Keratinocyte (primary cell): ENCODE measurements at regions not wholly inside any gene's neighbourhood (a gene's known extent, or its start where the extent isn't known, plus 50 kb on each side); places are given as distances from the start of the nearest gene placed in this dataset.

Experiments used
- DNase-seq: peaks from one replicate; pipeline ENCODE4 v3.0.0-alpha.2; 2011; ENCODE audit warnings: low read depth, missing footprints, low spot score
- FAIRE-seq: peaks from 2 replicates; lab custom pipeline; 2011; peaks lifted over from hg19 to GRCh38; lab: Jason Lieb, UNC
- H2AFZ ChIP-seq: 2 replicates; pipeline ENCODE4 v1.6.0; 2012; ENCODE audit warnings: low read length, control low read depth, inconsistent platforms; ENCODE audit not compliant: control insufficient read depth
- H3K27ac ChIP-seq: 2 replicates; pipeline ENCODE4 v1.5.1; 2011; ENCODE audit warnings: low read length; ENCODE audit not compliant: control insufficient read depth, insufficient read depth
- H3K27me3 ChIP-seq: 3 replicates; pipeline ENCODE4 v1.6.0; 2011; ENCODE audit warnings: low read length; ENCODE audit not compliant: control insufficient read depth, insufficient read depth; ENCODE audit errors: extremely low read depth
- H3K36me3 ChIP-seq, 2 experiments: 2 replicates in 1 of 2; 3 replicates in 1 of 2; pipeline ENCODE4 v1.5.1; 2011; ENCODE audit warnings: low read length in 2 of 2, mild to moderate bottlenecking in 1 of 2; ENCODE audit not compliant: control insufficient read depth in 2 of 2, insufficient read depth in 2 of 2; ENCODE audit errors: extremely low read depth in 1 of 2
- H3K4me1 ChIP-seq: 3 replicates; pipeline ENCODE4 v1.5.1; 2011; ENCODE audit warnings: low read length; ENCODE audit not compliant: control insufficient read depth, insufficient read depth; ENCODE audit errors: extremely low read depth
- H3K4me2 ChIP-seq: 3 replicates; pipeline ENCODE4 v1.6.0; 2011; ENCODE audit warnings: low read depth, low read length; ENCODE audit not compliant: control insufficient read depth, insufficient read depth; ENCODE audit errors: extremely low read depth
- H3K4me3 ChIP-seq, 3 experiments: fragments of 200-600 bp in 1 of 3; sonication (generic) in 1 of 3; 2 replicates in 2 of 3; 3 replicates in 1 of 3; pipeline ENCODE4 v1.5.1; 2011 to 2016; ENCODE audit warnings: low read length in 3 of 3, mild to moderate bottlenecking in 3 of 3, control low read depth in 2 of 3, inconsistent platforms in 1 of 3, low read depth in 1 of 3, mixed read lengths in 1 of 3, mixed run types in 1 of 3, moderate library complexity in 1 of 3; ENCODE audit not compliant: control insufficient read depth in 2 of 3, insufficient read depth in 2 of 3; ENCODE audit errors: extremely low read depth in 1 of 3
- H3K79me2 ChIP-seq: 2 replicates; pipeline ENCODE4 v1.6.0; 2012; ENCODE audit warnings: low read length; ENCODE audit not compliant: control insufficient read depth, insufficient read depth
- H3K9ac ChIP-seq: 3 replicates; pipeline ENCODE4 v1.6.0; 2011; ENCODE audit warnings: low read length; ENCODE audit not compliant: control insufficient read depth, insufficient read depth; ENCODE audit errors: extremely low read depth
- H3K9me1 ChIP-seq: 3 replicates; pipeline ENCODE4 v1.6.0; 2011; ENCODE audit warnings: low read length; ENCODE audit not compliant: control insufficient read depth, insufficient read depth; ENCODE audit errors: extremely low read depth
- H3K9me3 ChIP-seq: 2 replicates; pipeline ENCODE4 v1.5.1; 2012; ENCODE audit warnings: low read depth, low read length; ENCODE audit not compliant: control insufficient read depth
- H4K20me1 ChIP-seq: 3 replicates; pipeline ENCODE4 v1.6.0; 2011; ENCODE audit warnings: low read length; ENCODE audit not compliant: control insufficient read depth, insufficient read depth; ENCODE audit errors: extremely low read depth
- CTCF ChIP-seq, 3 experiments: IDR thresholded peaks in 1 of 3; conservative IDR thresholded peaks in 1 of 3; optimal IDR thresholded peaks in 1 of 3; 2 replicates in 2 of 3; 3 replicates in 1 of 3; pipeline versions ENCODE3 to v1.5.1; 2011; ENCODE audit warnings: low read length in 3 of 3, mild to moderate bottlenecking in 3 of 3, moderate library complexity in 2 of 3, control low read depth in 1 of 3, inconsistent platforms in 1 of 3; ENCODE audit not compliant: insufficient read depth in 2 of 3; ENCODE audit errors: extremely low read depth in 1 of 3
- EZH2 ChIP-seq: IDR thresholded peaks from one replicate; pipeline ENCODE4 v1.6.1; 2012; ENCODE audit warnings: inconsistent platforms, mild to moderate bottlenecking, low read length, moderate library complexity
- dilution Hi-C: fragments of 300-500 bp; cut with MboI; formaldehyde crosslinking; loops from one replicate; pipeline ENCODE4 v1.7.0; 2020; ENCODE audit warnings: low sequenced_read_pairs; ENCODE audit not compliant: extremely low pct_ligation_motif_present

GRCh38 chr20:24359321-24360027 is 110.0 kb upstream of the SYNDIG1 start:
- Histone ChIP-seq H3K4me1 (no peaks in the 10 kb centered on the region), H2AFZ (no peak overlapping the region), H3K36me3 (no peaks in the 10 kb centered on the region), H3K9me3 (peaks cover 2% of the 10 kb centered on the region), H3K79me2 (no peaks in the 10 kb centered on the region), H3K27me3 (no peaks in the 10 kb centered on the region), H3K9ac (no peak overlapping the region), H3K27ac (no peak overlapping the region), H3K4me3 (no peak overlapping the region), H3K9me1 (no peaks in the 10 kb centered on the region), H4K20me1 (no peaks in the 10 kb centered on the region), H3K4me2 (no peak overlapping the region)
- no peak for TF ChIP-seq CTCF (optimal IDR thresholded peaks at IDR 0.05 in 1 of 3, IDR thresholded peaks at IDR 0.05 in 1 of 3, conservative IDR thresholded peaks at IDR 0.05 in 1 of 3; ENCODE audit: extremely low read depth in 1 of 3, insufficient read depth in 2 of 3, low read length in 3 of 3)
- TF ChIP-seq EZH2 = no peak
- DNase-seq (no peak), FAIRE-seq (no peak)
- dilution Hi-C loops = no loop called here

- Histone ChIP-seq H3K27ac (no peak overlapping the region), H3K9me3 (peaks cover 2% of the 10 kb centered on the region), H3K4me2 (no peak overlapping the region), H3K9ac (no peak overlapping the region), H3K27me3 (no peaks in the 10 kb centered on the region), H4K20me1 (no peaks in the 10 kb centered on the region), H3K79me2 (no peaks in the 10 kb centered on the region), H3K4me1 (no peaks in the 10 kb centered on the region), H3K9me1 (no peaks in the 10 kb centered on the region), H3K36me3 (no peaks in the 10 kb centered on the region), H2AFZ (no peak overlapping the region), H3K4me3 (no peak overlapping the region)
- DNase-seq (no peak), FAIRE-seq (no peak)
- dilution Hi-C loops = no loop called here
- TF ChIP-seq EZH2 (no peak), CTCF (optimal IDR thresholded peaks at IDR 0.05 in 1 of 3, IDR thresholded peaks at IDR 0.05 in 1 of 3, conservative IDR thresholded peaks at IDR 0.05 in 1 of 3; ENCODE audit: extremely low read depth in 1 of 3, insufficient read depth in 2 of 3, low read length in 3 of 3) (no peak)
Observed at GRCh38 chr20:24357931-24358330, 111.5 kb upstream of the SYNDIG1 start.
